ENCODE measurements at regions not wholly inside any gene's neighbourhood (a gene's known extent, or its start where the extent isn't known, plus 50 kb on each side); places are given as distances from the start of the nearest gene placed in this dataset.

- no peak for TF ChIP-seq CTCF (conservative IDR thresholded peaks at IDR 0.05; ENCODE audit: low read length)
- no peak for TF ChIP-seq EZH2phosphoT487 (IDR thresholded peaks at IDR 0.05; ENCODE audit: borderline replicate concordance)
These were observed 342.1 kb upstream of the RGS6 start for GRCh38 chr14:71590131-71590530.

Measured in Loucy (cell line).